HepG2 (cell line): ENCODE measurements at regions not wholly inside any gene's neighbourhood (a gene's known extent, or its start where the extent isn't known, plus 50 kb on each side); places are given as distances from the start of the nearest gene placed in this dataset.

Experiments used
- ATAC-seq: fragments of 200-7000 bp; cut with Tn5 transposase; 3 replicates; pipeline ENCODE4 v1.9.1; 2020; ENCODE audit warnings: mild to moderate bottlenecking, moderate library complexity
- BruUV-seq: library from RNA; stranded (reverse); fragments of 400-500 nt; replicated peaks from 2 replicates; lab custom pipeline; 2021; lab: Mats Ljungman, UMichigan
- CTCF ChIA-PET: fragments of 300-600 bp; formaldehyde crosslinking; extraction: SDS; loops from one replicate; lab custom pipeline; 2021; ENCODE audit warnings: low total read pairs, inconsistent platforms, low intra/inter-chr PET ratio; lab: Yijun Ruan, JAX
- POLR2A ChIA-PET: fragments of 350-600 bp; sonication (Branson Sonifier 250); formaldehyde crosslinking; loops from one replicate; lab custom pipeline; 2020; ENCODE audit warnings: antibody characterized with exemption, inconsistent platforms; lab: Yijun Ruan, JAX
- DNase-seq: peaks from one replicate; pipeline ENCODE4 v3.0.0-alpha.2; 2015; ENCODE audit warnings: low spot score
- FAIRE-seq: peaks from 3 replicates; lab custom pipeline; 2011; peaks lifted over from hg19 to GRCh38; lab: Jason Lieb, UNC
- H2AFZ ChIP-seq: one replicate; pipeline ENCODE4 v1.6.1; 2011; ENCODE audit warnings: low read length, inconsistent platforms
- H3K27ac ChIP-seq: fragments of 300-600 bp; 3 replicates; pipeline ENCODE4 v1.8.0; 2011; ENCODE audit warnings: mixed run types, mild to moderate bottlenecking, mixed read lengths, low read length, inconsistent platforms; ENCODE audit not compliant: insufficient read depth; ENCODE audit errors: extremely low read length
- H3K27me3 ChIP-seq, 2 experiments: fragments of 200-600 bp in 1 of 2; 2 replicates in 1 of 2; 3 replicates in 1 of 2; pipeline versions ENCODE4 v1.6.0 to v1.8.0; 2011; ENCODE audit warnings: low read length in 2 of 2, mild to moderate bottlenecking in 2 of 2, moderate library complexity in 2 of 2, inconsistent platforms in 1 of 2; ENCODE audit not compliant: insufficient read depth in 2 of 2, control insufficient read depth in 1 of 2
- H3K36me3 ChIP-seq, 2 experiments: fragments of 200-600 bp in 1 of 2; replicated peaks in 1 of 2; 2 replicates in 1 of 2; 3 replicates in 1 of 2; pipeline versions ENCODE4 v1.5.1 to v1.8.0; 2011; ENCODE audit warnings: low read length in 2 of 2, inconsistent platforms in 1 of 2; ENCODE audit not compliant: insufficient read depth in 2 of 2, control insufficient read depth in 1 of 2
- H3K4me1 ChIP-seq: 2 replicates; pipeline ENCODE4 v1.5.1; 2012; ENCODE audit warnings: low read length, inconsistent platforms; ENCODE audit not compliant: insufficient read depth
- H3K4me2 ChIP-seq: 2 replicates; pipeline ENCODE4 v1.6.0; 2011; ENCODE audit warnings: low read depth, low read length, inconsistent platforms
- H3K4me3 ChIP-seq, 3 experiments: fragments of 200-600 bp in 1 of 3; sonication (generic), shearing (Covaris generic) in 1 of 3; replicated peaks in 1 of 3; 2 replicates each; pipeline ENCODE4 v1.5.1; 2011 to 2016; ENCODE audit warnings: low read length in 3 of 3, inconsistent platforms in 2 of 3, low read depth in 2 of 3, mild to moderate bottlenecking in 2 of 3, control low read depth in 1 of 3, mixed read lengths in 1 of 3; ENCODE audit not compliant: insufficient read depth in 1 of 3
- H3K79me2 ChIP-seq: one replicate; pipeline ENCODE4 v1.6.1; 2011; ENCODE audit warnings: low read length, inconsistent platforms; ENCODE audit not compliant: insufficient read depth
- H3K9ac ChIP-seq: 2 replicates; pipeline ENCODE4 v1.6.0; 2011; ENCODE audit warnings: mild to moderate bottlenecking, low read depth, low read length, inconsistent platforms; ENCODE audit not compliant: insufficient read depth
- H3K9me3 ChIP-seq: 2 replicates; pipeline ENCODE4 v1.5.1; 2012; ENCODE audit warnings: mild to moderate bottlenecking, low read length
- H4K20me1 ChIP-seq: 2 replicates; pipeline ENCODE4 v1.6.0; 2011; ENCODE audit warnings: inconsistent platforms, mild to moderate bottlenecking, low read length, moderate library complexity; ENCODE audit not compliant: insufficient read depth
- CAMTA2 ChIP-seq: sonication (generic); formaldehyde crosslinking; IDR thresholded peaks from 2 replicates; pipeline ENCODE4 v1.4.0; 2020; ENCODE audit warnings: mild to moderate bottlenecking, missing genetic modification reagents, borderline replicate concordance
- ESRRA ChIP-seq: sonication (generic); formaldehyde crosslinking; IDR thresholded peaks from 2 replicates; pipeline ENCODE4 v1.5.1; 2020; ENCODE audit warnings: mild to moderate bottlenecking, low read depth, missing genetic modification reagents
- SNAI1 ChIP-seq: sonication (generic); formaldehyde crosslinking; IDR thresholded peaks from 2 replicates; pipeline ENCODE4 v1.5.0; 2020; ENCODE audit warnings: mild to moderate bottlenecking, missing genetic modification reagents, borderline replicate concordance
- YEATS4 ChIP-seq: sonication (generic); formaldehyde crosslinking; IDR thresholded peaks from 2 replicates; pipeline ENCODE4 v1.4.0; 2020; ENCODE audit warnings: missing genetic modification reagents, borderline replicate concordance
- ZMYM2 ChIP-seq: sonication (generic); formaldehyde crosslinking; IDR thresholded peaks from 2 replicates; pipeline ENCODE4 v1.8.0; 2022; ENCODE audit warnings: mild to moderate bottlenecking, missing genetic modification reagents
- WGBS: methylation state at CpG from one replicate; pipeline ENCODE4 v1.1.6; 2017; ENCODE audit warnings: low lambda C conversion rate; 5-methylcytosine and 5-hydroxymethylcytosine counted together
- in situ Hi-C: cut with HindIII; loops from 2 replicates; pipeline ENCODE4 v1.10.0; 2017; ENCODE audit warnings: low pct_unique_long_range_greater_than_20kb; ENCODE audit not compliant: extremely low pct_ligation_motif_present
- intact Hi-C: fragments of 100-400 bp; cut with micrococcal nuclease; formaldehyde crosslinking; loops from one replicate; pipeline ENCODE4 v1.10.0; 2022; ENCODE audit not compliant: unreplicated experiment
- TF ChIP-seq, protein P1 (sequence below): sonication (generic); formaldehyde crosslinking; IDR thresholded peaks from 2 replicates; pipeline ENCODE4 v1.5.0; 2020; ENCODE audit warnings: missing genetic modification reagents

- Histone ChIP-seq H4K20me1 (no peaks in the 10 kb centered on the region), H3K36me3 (no peaks in the 10 kb centered on the region), H3K4me3 (no peak overlapping the region), H3K27ac (no peak overlapping the region), H3K4me2 (no peak overlapping the region), H2AFZ (no peak overlapping the region), H3K9ac (no peak overlapping the region), H3K27me3 (no peaks in the 10 kb centered on the region), H3K9me3 (peaks cover 34% of the 10 kb centered on the region; the same call in 1 of the 2 replicates), H3K4me1 (no peaks in the 10 kb centered on the region), H3K79me2 (no peaks in the 10 kb centered on the region)
- FAIRE-seq = no peak
- ChIA-PET CTCF (no interaction called here), POLR2A (no interaction called here)
- 0% methylated on average over 2 of the region's 2 CpGs for WGBS
- in situ Hi-C loops (no loop called here), intact Hi-C loops (no loop called here)
- ATAC-seq = no peak
- DNase-seq = no peak
- no TSS peak for BruUV-seq
- TF ChIP-seq ESRRA = no peak
- TF ChIP-seq CAMTA2 (CRISPR knock-in tag) = no peak
- no peak for TF ChIP-seq ZMYM2 (CRISPR knock-in tag)
- no peak for TF ChIP-seq YEATS4 (CRISPR knock-in tag)
- TF ChIP-seq SNAI1 = no peak
Observed at GRCh38 chr7:41567731-41568114, 135.2 kb downstream of the INHBA start.

- WGBS = 0% methylated on average over 1 of the region's 1 CpG
Observed at GRCh38 chr7:41567031-41567730, 135.7 kb downstream of the INHBA start.

More at GRCh38 chr7:41567031-41567730, 135.7 kb downstream of the INHBA start:
- ATAC-seq = no peak
- H3K4me3 ChIP-seq = no peak overlapping the region
- no peak overlapping the region for H3K4me2 ChIP-seq
- TF ChIP-seq, protein P1, sequence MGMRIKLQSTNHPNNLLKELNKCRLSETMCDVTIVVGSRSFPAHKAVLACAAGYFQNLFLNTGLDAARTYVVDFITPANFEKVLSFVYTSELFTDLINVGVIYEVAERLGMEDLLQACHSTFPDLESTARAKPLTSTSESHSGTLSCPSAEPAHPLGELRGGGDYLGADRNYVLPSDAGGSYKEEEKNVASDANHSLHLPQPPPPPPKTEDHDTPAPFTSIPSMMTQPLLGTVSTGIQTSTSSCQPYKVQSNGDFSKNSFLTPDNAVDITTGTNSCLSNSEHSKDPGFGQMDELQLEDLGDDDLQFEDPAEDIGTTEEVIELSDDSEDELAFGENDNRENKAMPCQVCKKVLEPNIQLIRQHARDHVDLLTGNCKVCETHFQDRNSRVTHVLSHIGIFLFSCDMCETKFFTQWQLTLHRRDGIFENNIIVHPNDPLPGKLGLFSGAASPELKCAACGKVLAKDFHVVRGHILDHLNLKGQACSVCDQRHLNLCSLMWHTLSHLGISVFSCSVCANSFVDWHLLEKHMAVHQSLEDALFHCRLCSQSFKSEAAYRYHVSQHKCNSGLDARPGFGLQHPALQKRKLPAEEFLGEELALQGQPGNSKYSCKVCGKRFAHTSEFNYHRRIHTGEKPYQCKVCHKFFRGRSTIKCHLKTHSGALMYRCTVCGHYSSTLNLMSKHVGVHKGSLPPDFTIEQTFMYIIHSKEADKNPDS (CRISPR knock-in tag) = no peak
- no peak overlapping the region for H3K27ac ChIP-seq
- FAIRE-seq = no peak
- H2AFZ ChIP-seq = no peak overlapping the region
- H4K20me1 ChIP-seq = no peaks in the 10 kb centered on the region
- no peaks in the 10 kb centered on the region for H3K4me1 ChIP-seq
- peaks cover 34% of the 10 kb centered on the region; the same call in 1 of the 2 replicates for H3K9me3 ChIP-seq
- CTCF ChIA-PET = no interaction called here
- no TSS peak for BruUV-seq
- no peaks in the 10 kb centered on the region for H3K27me3 ChIP-seq
- POLR2A ChIA-PET = no interaction called here
- H3K9ac ChIP-seq = no peak overlapping the region
- no peaks in the 10 kb centered on the region for H3K36me3 ChIP-seq
- no peaks in the 10 kb centered on the region for H3K79me2 ChIP-seq
- intact Hi-C loops (no loop called here), in situ Hi-C loops (no loop called here)
- DNase-seq = no peak
